8988T (cell line): ENCODE measurements at regions not wholly inside any gene's neighbourhood (a gene's known extent, or its start where the extent isn't known, plus 50 kb on each side); places are given as distances from the start of the nearest gene placed in this dataset.
"Not testable (repeated sequence)": the region's sequence is repeated elsewhere in the genome, so short reads cannot be mapped to it uniquely, and the experiment has no call there.

Source experiments
- DNase-seq: peaks from one replicate; pipeline ENCODE4 v3.0.0; 2011

DNA sequence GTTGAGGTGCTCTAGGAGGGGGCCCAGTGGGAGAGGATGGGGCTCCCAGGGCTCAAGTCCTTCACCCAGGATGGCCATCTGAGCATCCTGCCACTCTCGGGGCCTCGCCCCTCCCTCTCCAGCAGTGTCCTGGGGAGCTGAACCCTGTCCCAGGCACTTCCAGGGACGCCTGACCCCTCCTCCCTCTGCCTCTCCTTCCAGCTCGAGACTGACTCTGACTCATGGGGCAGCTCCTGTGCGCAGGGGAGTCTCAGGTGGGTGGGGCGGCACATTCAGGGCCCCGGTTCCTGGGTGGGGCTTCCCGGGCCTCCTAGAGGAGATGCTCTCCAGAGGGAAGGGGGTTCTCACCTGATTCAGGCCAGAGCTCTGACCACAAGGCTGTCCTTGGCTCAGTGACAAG, 77.1 kb upstream of the IGLL5 start:
- no peak for DNase-seq

DNA sequence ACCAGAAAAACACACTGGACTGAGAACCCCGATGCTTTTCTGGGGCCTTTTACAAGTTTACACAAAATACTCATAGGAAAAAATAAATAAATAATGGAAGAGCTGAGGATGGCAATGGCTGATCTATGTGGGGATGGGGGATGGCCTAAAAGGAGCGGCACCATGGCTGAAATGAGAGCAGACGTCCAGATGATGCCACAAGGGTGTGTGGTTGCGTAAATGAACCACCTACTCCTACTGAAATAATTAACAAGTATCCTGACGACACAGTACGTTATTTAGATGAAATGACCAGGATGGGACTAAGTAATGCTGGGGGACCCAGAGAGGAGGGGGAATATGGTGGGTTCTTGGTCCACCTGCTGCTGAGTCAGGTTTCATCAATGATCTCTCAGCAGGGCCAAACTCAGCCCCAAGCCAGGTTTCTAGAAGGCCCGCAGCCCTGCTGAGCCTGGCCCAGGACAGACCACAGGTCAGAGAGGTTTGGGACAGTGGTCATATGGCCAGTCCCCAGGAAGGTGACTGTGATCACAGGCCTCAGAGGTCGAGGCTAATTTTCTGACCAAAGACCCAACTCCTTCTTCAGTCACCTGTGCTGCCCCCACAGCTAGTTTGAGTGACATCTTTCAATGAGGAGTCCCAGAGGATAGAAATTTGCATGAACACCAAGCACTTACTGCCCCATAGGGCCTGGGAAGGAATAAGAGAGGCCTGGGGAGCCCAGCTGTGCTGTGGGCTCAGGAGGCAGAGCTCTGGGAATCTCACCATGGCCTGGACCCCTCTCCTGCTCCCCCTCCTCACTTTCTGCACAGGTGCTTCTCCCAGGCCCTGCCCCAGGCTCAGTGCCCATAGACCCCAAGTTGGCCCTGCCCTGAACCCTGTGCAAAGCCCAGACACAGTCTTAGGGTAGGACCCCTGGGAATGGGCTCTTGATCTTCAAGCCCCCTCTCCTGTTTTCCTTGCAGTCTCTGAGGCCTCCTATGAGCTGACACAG, 76.3 kb upstream of the IGLL5 start:
- DNase-seq: no peak

DNA sequence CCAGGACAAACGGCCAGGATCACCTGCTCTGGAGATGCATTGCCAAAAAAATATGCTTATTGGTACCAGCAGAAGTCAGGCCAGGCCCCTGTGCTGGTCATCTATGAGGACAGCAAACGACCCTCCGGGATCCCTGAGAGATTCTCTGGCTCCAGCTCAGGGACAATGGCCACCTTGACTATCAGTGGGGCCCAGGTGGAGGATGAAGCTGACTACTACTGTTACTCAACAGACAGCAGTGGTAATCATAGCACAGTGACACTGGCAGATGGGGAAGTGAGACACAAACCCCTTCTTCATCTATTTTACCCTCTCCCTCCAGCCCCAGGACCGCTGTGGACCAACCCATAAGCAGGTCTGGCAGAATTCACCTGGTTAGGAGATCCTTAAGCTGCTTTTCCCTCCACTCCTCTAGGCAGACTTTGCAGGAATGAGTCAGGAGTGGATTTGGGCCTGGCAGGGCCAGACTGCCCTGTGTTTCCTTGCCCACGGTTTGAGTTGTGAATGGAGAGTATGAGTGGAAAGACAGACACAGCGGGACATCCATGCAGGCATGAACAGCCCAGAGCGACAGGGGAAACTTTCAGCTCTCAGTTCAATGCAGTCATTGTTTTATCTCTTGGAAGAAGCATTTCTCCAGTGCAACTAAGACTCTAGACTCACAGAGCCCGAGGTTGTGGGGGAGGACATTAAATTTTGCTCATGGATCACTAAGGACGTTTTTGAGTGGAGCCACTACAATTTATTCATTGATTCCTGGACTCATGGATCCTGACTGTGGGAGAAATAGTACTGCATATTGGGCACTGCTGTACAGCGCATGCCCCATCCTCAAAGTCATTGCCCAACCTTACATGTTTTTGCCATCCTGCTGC, 75.3 kb upstream of the IGLL5 start:
- DNase-seq: no peak

DNA sequence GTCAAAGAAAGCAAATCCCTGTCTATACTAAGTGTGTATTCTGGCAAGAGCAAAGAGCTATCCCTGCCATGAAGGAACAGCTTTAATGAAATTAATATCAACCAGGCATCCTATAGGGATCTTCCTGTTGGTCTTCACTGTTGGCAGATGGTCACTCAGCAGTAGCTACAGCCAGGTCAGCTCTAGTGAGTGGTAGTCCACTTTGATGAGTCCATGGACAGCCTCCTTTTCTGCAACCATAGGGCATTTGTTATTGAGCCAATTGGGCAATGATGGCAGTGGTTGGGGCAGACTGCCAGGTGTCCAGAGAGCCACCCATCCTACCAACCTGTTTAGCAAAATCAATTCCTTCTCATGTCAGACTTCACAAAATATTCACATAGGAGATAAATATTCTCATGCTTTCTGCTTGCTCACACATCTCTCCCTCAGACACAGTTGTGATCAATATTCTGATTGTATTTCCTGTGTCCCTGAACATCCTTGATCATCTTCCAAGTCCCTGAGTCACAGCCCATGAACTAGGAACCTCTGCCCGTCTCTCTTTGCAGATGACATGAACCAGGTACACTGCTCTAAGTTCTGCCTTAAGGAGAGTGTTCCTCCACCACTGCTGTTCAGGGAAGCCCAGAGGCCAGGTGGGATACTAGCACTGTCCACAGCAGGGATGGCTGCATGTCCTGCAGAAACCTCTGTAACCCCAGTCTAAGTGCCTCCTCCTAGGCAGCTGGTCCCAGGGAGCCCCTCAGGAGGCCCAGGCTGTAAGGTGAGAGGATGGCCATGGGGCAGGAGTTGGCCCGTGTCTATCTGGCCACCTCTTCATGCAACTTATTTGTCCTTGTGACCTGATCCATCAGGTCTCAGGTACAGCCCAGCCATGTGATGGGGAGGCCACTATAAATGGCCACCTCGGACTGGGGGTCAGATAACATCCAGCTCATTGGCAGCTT, 74.2 kb upstream of the IGLL5 start:
- DNase-seq: no peak

DNA sequence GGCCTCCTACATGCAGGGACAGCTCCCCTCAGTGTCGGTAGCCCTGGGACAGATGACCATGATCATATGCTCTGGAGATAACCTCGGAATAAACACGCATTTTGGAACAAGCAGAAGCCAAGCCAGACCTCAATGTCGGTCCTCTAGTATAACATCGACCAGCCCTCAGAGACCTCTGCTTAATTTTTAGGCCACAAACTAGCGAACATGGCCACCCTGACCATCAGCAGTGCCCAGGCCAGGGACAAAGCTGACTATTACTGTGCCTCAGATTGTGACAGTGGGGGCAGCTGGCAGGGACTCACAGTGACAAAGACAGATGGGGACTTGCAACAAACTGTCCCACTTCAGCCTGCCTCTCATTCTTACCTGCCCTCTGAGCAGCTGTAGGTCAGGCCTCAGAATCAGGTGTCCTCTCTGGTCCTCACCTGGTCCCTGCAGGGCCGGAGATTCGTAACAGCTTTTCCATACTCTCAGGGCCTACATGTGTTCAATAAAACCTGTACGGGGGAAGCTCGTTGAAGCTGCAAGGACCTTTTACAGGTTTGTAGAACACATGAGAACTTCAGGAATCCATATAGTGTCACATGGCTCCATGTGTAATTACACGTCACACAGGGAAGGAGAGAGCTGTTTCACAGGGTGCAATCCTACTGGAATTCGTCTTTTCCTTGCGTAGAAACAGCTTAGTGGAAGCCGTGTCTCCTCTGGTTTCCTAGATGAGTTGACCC, 72.8 kb upstream of the IGLL5 start:
- no peak for DNase-seq

DNA sequence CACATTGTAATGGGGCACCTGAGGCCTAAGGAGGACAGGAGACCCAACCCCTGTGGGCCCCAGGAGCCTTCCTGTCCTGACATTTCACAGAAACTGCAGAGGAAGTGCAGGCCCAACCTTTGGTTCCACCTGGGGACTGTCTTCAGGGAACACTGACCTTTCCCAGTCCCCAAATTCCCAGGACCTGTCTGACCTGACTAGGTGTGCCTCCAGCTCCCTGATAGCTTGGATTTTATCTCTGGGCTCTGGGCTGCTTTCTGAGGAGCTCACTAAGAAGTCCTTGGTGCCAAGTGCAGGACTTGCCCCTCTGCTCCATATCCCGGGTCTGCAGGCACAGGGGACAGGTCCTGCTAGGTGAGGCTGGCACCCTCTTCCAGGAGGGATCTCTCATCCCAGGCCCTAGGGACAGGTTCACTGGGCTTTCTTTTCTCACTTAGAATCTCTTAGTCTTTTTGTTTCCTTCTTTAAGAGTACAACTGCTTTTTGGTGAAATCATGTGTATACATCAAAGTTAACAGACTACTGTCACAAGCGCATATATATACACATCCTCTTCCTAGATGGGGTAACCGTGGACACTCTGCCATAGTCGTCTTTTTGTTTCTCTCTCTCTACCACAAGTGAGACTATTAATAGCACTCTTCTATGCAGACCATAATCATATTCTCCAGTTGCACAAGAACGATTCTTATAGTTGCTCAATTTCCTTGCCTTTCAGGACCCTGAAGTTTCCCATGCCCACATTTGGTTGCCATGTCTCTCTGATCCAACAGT, 72.0 kb upstream of the IGLL5 start:
- DNase-seq: no peak

DNA sequence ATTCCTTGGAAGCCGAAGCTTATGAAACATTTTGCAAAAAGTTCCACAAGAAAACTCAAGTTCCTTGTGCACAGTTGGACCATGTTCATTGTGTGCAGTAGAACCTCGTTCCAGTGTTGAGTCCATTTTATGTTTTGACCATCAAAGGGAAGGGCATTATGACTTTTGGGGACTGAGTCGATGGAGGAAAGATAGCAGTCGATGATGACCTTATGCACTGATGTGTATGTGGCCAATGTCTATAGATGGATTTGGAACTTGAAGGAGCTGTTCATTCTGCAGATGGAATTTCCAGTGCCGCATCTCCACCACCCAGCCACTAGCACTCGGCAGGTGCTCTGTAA, 71.5 kb upstream of the IGLL5 start:
- no peak for DNase-seq

DNA sequence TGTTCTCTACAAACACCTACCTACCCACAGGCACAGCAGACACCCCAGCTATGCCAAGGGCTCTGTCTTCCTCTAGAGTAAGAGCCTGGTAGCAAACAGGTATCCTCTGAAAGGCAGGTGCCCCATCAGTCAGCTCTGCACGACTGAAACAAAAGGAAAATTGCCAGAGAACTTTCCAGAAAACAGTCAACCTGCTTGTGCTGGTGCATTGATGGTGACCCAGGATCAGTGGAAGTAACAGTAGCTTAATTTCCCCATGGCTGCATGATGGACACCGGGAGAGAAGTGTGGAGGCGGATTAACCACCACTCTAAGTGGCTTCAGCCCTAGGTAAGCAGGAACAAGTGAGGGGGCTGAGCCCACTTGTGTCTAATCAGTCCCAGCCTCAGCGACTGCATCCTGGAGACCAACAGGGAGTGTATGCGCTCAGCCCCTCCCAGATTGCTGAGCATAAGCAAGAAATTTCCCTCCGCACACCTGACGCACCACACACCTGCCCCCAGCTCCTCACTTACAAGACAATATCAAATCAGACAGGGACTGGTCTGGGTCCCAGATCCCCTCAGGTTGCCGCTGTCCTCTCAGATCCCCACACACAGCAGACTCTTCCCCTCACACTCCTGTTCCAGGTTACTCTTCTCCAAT, 70.7 kb upstream of the IGLL5 start:
- no peak for DNase-seq

DNA sequence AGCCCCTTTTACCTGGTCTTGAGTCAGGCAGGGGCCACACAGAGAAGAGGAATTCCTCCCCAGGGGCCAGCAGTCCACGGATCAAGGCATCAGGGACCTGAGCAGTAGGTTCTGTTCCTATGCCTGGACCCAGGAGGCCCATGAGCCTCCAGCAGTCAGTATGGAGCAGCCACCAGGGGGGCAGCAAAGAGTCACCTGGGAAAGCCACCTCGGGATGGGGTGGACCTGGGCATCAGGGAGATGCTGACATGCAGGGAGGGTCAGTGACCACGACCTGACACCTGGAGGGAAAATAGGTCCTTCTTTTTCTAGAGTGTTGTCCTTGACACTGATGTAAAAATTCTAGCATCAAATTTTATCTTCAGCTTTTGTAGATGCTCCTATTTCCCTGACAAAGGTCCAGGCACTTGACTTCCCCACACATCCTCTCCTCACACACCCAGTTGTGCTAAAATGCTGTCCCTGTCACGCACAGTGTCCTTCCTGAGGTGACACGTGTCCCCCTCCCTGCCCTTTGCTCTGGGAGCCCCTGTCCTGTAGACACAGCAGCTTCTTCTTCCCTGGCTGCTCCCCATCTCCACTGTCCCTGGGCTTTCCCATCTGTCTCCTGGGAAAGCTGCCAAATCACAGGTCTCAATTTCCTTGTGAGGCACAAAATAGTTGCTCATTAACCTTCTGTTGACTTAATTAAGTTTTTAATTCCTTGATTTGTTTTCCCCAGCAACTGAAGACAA, 70.0 kb upstream of the IGLL5 start:
- no peak for DNase-seq

DNA sequence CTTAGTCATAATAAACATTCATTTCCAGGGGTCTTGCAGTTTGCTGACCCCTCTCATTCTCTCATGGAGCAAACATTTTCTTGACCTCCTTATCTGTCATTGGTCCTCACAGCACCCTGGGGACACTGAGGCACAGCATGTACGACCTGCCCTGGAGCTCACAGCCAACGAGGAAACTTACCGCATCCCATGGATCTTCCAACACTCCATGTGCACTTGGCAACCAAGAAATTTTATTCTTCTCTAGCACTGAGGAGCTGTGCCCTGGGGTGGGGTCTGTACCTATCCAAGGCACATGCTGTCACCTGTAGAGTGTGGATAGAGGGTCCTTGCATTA, 69.4 kb upstream of the IGLL5 start:
- DNase-seq: no peak

DNA sequence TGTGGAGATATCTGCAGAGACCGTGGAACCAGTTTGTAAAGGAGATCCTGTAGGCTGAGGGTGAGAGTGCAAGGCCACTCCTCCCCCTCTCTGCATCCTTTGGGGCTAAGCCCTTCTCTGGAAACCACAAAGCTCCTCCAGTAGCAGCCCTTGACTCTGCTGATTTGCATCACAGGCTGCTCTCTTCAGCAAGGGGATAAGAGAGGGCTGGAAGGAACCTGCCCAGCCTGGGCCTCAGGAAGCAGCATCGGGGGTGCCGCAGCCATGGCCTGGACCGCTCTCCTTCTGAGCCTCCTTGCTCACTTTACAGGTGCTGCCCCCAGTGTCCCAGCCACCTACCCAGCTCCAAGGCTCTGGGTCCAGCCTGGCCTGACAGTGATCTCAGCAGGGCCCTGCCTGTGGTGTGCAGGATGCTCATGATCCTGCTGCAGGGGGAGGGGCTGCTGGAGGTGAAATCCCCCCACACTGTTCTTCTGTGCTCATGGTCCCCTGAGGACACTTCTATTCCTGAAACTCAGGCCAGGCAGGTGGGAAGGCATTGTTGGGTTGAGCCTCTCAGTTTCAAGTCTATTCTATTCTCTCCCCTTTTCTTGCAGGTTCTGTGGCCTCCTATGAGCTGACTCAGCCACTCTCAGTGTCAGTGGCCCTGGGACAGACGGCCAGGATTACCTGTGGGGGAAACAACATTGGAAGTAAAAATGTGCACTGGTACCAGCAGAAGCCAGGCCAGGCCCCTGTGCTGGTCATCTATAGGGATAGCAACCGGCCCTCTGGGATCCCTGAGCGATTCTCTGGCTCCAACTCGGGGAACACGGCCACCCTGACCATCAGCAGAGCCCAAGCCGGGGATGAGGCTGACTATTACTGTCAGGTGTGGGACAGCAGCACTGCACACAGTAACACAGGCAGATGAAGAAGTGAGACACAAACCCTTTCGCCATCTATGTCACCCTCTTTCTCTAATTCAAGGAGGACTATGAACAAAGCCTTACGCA, 68.5 kb upstream of the IGLL5 start:
- DNase-seq: no peak

DNA sequence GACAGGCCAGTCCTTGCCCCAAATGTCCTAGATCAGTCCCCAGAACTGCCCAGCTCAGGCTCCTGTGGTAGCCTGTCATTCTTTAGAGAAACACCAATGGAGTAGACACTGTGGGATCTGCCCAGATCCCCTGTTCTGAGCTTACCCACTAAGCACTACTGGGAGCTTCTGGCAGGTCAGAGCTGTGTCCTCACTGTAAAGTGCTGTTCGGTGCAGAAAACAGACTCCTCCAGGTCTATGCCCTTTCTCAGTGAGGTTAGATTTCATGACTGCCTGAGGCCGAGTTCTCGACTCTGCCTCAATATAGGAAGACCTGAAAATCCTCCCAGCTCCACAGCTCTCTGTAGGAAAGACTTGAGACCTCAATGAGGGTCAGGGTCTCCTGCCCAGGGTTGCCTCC, 67.5 kb upstream of the IGLL5 start:
- DNase-seq: no peak

DNA sequence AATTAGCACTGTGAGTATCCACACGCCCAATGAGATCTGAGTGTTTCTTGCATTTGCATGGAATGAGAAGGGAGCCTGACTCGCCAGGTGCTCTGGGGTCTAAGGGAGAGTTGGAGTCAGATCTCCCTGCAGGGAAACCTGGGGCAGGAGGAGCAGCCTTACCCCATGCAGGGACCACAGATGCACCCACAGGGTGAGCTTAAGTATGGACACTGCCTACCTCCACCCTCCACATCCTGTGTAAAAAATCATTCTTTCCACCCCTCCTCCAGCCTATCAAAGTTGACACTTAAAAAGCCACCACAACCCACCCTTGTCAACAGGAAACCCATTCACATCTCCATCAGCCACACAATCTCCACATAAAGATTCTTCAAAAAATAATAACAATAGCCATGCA, 67.0 kb upstream of the IGLL5 start:
- DNase-seq: no peak

DNA sequence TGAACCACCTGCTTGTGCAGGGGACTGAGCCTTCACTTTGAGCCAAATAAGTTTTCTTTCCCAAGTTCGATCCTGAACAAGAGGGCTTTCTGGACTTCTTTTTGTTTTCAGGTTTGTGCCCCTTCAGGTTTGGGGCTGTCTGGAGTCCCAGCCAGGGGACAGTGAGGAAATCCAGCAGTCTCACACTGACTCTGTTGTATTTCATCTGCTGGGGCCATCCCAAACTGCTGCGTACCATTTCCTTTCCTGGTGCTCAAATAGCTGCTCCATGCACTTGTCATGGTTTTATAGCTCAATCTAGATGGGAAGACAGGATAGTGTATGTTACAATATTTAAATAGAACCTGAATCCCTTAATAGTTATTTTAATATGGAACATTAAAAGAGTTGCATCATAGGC, 66.3 kb upstream of the IGLL5 start:
- no peak for DNase-seq

DNA sequence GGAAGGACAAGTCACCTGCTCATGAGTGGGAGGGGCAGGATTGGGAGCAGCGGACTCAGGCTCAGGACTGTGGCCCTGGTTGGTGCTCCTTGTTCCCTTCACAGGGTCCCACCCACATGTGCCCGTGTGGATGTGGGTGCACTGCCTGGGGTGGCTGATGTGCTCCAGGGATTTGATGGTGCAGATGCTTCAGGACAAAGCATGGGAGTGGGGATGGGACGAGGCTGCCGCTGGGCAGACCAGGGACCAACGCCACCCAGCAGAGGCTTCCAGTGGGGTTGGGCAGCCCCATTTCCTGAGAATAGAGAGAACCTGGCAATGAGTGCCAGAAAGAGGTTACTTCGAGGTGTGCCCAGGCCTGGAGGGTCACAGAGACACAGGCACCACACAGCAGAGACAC, 65.5 kb upstream of the IGLL5 start:
- no peak for DNase-seq

DNA sequence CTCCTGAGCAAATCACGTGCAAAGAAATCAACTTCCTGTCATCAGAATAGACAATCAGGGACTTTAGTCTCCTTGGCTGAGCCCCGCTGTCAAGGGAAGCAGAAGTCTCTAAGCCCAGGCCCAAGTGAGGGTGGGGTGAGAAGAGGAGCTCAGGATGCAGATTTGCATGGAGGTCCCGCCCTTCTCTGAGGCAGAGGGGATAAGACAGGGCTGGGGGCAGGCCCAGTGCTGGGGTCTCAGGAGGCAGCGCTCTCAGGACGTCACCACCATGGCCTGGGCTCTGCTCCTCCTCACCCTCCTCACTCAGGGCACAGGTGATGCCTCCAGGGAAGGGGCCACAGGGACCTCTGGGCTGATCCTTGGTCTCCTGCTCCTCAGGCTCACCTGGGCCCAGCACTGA, 65.1 kb upstream of the IGLL5 start:
- DNase-seq: not testable (repeated sequence)

DNA sequence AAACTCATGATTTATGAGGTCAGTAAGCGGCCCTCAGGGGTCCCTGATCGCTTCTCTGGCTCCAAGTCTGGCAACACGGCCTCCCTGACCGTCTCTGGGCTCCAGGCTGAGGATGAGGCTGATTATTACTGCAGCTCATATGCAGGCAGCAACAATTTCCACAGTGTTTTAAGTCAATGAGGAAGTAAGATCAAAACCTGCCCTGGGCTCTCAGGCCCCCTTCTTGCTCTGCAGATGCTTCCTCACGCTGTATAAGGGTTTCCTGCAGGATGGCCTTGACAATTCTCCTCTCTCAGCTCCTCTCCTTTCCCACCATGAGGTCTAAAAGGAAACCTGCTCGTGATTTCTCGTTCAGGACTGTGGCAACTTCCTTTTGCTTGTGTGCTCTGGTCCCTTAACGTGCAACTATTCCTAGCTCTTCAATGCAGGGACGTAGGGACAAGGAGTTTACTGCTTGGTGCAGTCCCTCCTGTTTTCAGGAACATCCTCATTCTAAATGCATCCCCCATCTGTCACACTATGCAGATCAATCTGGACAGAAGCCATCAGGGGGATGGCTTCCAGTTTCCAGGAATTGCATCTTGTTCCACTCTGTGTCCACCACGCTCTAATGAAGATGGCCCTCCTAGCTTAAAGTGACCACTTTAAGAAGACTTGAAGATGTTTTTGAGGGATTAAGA, 64.3 kb upstream of the IGLL5 start:
- no peak for DNase-seq
